Gastrocnemius medialis (tissue), 4 donors: ENCODE measurements at regions not wholly inside any gene's neighbourhood (a gene's known extent, or its start where the extent isn't known, plus 50 kb on each side); places are given as distances from the start of the nearest gene placed in this dataset.

Experiments used
- CTCF ChIP-seq, 5 experiments: fragments of 450-650 bp in 3 of 5; fragments of 200-600 bp in 2 of 5; sonication (generic) in 2 of 5; IDR thresholded peaks in 4 of 5; conservative IDR thresholded peaks in 1 of 5; 1 replicate in 4 of 5; 2 replicates in 1 of 5; pipeline ENCODE4 v1.5.1; 2016 to 2019; ENCODE audit warnings: antibody characterized with exemption in 5 of 5, mild to moderate bottlenecking in 3 of 5, moderate library complexity in 3 of 5
- POLR2A ChIP-seq, 2 donors: fragments of 450-650 bp; IDR thresholded peaks; one replicate each; pipeline ENCODE4 v1.6.1; 2017; ENCODE audit warnings: antibody characterized with exemption in 2 of 2, mild to moderate bottlenecking in 2 of 2, moderate library complexity in 2 of 2

GRCh38 chr14:53226553-53226952 lies 73.4 kb upstream of the DDHD1 start:
- TF ChIP-seq CTCF (IDR thresholded peaks at IDR 0.05 in 4 of 5, conservative IDR thresholded peaks at IDR 0.05 in 1 of 5) (no peak), POLR2A (IDR thresholded peaks at IDR 0.05) (no peak)
